RWPE1 (cell line): ENCODE measurements at regions not wholly inside any gene's neighbourhood (a gene's known extent, or its start where the extent isn't known, plus 50 kb on each side); places are given as distances from the start of the nearest gene placed in this dataset.

ENCODE experiments used
- CTCF ChIA-PET: fragments of 350-600 bp; sonication (Branson Sonifier 250); formaldehyde crosslinking; extraction: SDS; loops from one replicate; lab custom pipeline; 2021; lab: Yijun Ruan, JAX
- POLR2A ChIA-PET: fragments of 400-600 bp; formaldehyde crosslinking; extraction: SDS; loops from one replicate; lab custom pipeline; 2020; ENCODE audit warnings: antibody characterized with exemption; ENCODE audit not compliant: low non-redundant PET; lab: Yijun Ruan, JAX
- DNase-seq: peaks from one replicate; pipeline ENCODE4 v3.0.0; 2012; ENCODE audit warnings: low spot score
- H3K27ac ChIP-seq: fragments of 450-650 bp; 2 replicates; pipeline ENCODE4 v1.5.1; 2017
- CTCF ChIP-seq: fragments of 450-650 bp; conservative IDR thresholded peaks from 2 replicates; pipeline ENCODE4 v1.5.1; 2017; ENCODE audit warnings: low read depth, mild to moderate bottlenecking

GRCh38 chr1:114274621-114275317 lies 121.1 kb upstream of the SYT6 start:
- no peak overlapping the region for H3K27ac ChIP-seq
- no peak for DNase-seq
- CTCF ChIA-PET = interaction anchor here (0.6 kb wide), 1 partner anchor 38 kb away, joined by 3 read pairs; no protein-coding TSS in a partner anchor
- TF ChIP-seq CTCF = no peak
- POLR2A ChIA-PET = no interaction called here

DNA sequence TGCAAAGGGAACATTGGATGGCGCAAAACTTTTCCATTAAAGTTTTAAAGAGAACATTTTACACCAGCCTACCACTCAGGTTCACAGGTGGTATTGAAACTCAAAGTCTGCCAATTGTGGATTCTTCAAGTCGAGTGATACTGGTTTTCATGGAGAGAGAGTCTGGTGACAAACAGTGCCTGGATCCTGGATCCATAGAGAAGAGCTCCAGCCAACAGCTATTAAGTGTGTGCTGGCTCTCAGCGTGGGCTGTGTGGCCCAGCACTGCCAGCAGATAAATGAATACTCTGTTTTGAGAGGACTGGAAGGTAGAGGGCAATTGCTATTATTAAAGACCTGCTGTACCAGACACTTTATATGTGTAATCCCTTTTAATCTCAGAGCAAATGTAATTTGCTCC lies 118.9 kb upstream of the SYT6 start:
- ChIA-PET POLR2A (no interaction called here), CTCF (interaction anchor here (1.2 to 4.2 kb wide), 2 partner anchors 8 to 10 kb away, joined by 3 to 33 read pairs; no protein-coding TSS in a partner anchor)
- H3K27ac ChIP-seq = no peak overlapping the region
- no peak for TF ChIP-seq CTCF
- no peak for DNase-seq

- no peak for DNase-seq
- ChIA-PET POLR2A (no interaction called here), CTCF (interaction anchor here (4.2 kb wide), 1 partner anchor 12 kb away, joined by 33 read pairs; no protein-coding TSS in a partner anchor)
- no peak overlapping the region for H3K27ac ChIP-seq
- no peak for TF ChIP-seq CTCF
Observed at GRCh38 chr1:114270718-114271117, 117.0 kb upstream of the SYT6 start.

GRCh38 chr1:114270282-114270681 lies 116.6 kb upstream of the SYT6 start:
- H3K27ac ChIP-seq = no peak overlapping the region
- DNase-seq = no peak
- TF ChIP-seq CTCF = no peak
- CTCF ChIA-PET = interaction anchor here (4.2 kb wide), 1 partner anchor 13 kb away, joined by 33 read pairs; no protein-coding TSS in a partner anchor
- POLR2A ChIA-PET = no interaction called here

GRCh38 chr1:114269539-114269938 lies 115.9 kb upstream of the SYT6 start:
- POLR2A ChIA-PET = no interaction called here
- no peak overlapping the region for H3K27ac ChIP-seq
- CTCF ChIA-PET = interaction anchor here (0.6 to 4.2 kb wide), 2 partner anchors 7 to 13 kb away, joined by 5 to 33 read pairs; no protein-coding TSS in a partner anchor
- no peak for DNase-seq
- no peak for TF ChIP-seq CTCF

GRCh38 chr1:114263343-114263742 lies 109.7 kb upstream of the SYT6 start:
- no peak for DNase-seq
- CTCF ChIA-PET = interaction anchor here (0.9 kb wide), 1 partner anchor 20 kb away, joined by 5 read pairs; no protein-coding TSS in a partner anchor
- POLR2A ChIA-PET = no interaction called here
- TF ChIP-seq CTCF = no peak
- H3K27ac ChIP-seq = no peak overlapping the region
